GM23338 (cell line): ENCODE measurements at regions not wholly inside any gene's neighbourhood (a gene's known extent, or its start where the extent isn't known, plus 50 kb on each side); places are given as distances from the start of the nearest gene placed in this dataset.

Experiments
- ATAC-seq: fragments of 200-7000 bp; cut with Tn5 transposase; 3 replicates; pipeline ENCODE4 v1.9.1; 2020
- DNase-seq: peaks from one replicate; pipeline ENCODE4 v3.0.0-alpha.2; 2015; ENCODE audit warnings: low spot score
- H2AFZ ChIP-seq: fragments of 200-600 bp; sonication (generic); 2 replicates; pipeline ENCODE4 v1.8.0; 2016; ENCODE audit warnings: antibody characterized with exemption, mild to moderate bottlenecking, moderate library complexity
- H3F3A ChIP-seq: fragments of 200-600 bp; sonication (generic); replicated peaks from 2 replicates; pipeline ENCODE4 v1.8.0; 2017; ENCODE audit warnings: antibody characterized with exemption, mixed run types, low read depth
- H3K27ac ChIP-seq: fragments of 200-600 bp; sonication (generic); 2 replicates; pipeline ENCODE4 v1.6.1; 2016; ENCODE audit warnings: low read depth
- H3K27me3 ChIP-seq: fragments of 200-600 bp; sonication (generic); 2 replicates; pipeline ENCODE4 v1.8.0; 2016; ENCODE audit warnings: mild to moderate bottlenecking, mixed run types, moderate library complexity; ENCODE audit not compliant: insufficient read depth
- H3K36me3 ChIP-seq: fragments of 200-600 bp; sonication (generic); 2 replicates; pipeline ENCODE4 v1.8.0; 2016; ENCODE audit warnings: mild to moderate bottlenecking; ENCODE audit not compliant: insufficient read depth
- H3K4me1 ChIP-seq: fragments of 200-600 bp; sonication (generic); 2 replicates; pipeline ENCODE4 v1.8.0; 2016; ENCODE audit warnings: mild to moderate bottlenecking, moderate library complexity; ENCODE audit not compliant: insufficient read depth
- H3K4me2 ChIP-seq: fragments of 200-600 bp; sonication (generic); 2 replicates; pipeline ENCODE4 v1.7.1; 2017; ENCODE audit warnings: mixed run types
- H3K4me3 ChIP-seq: fragments of 200-600 bp; sonication (generic); 2 replicates; pipeline ENCODE4 v1.6.1; 2016; ENCODE audit warnings: mixed run types
- H3K79me2 ChIP-seq: fragments of 200-600 bp; sonication (generic); replicated peaks from 2 replicates; pipeline ENCODE4 v1.8.0; 2017; ENCODE audit warnings: mild to moderate bottlenecking; ENCODE audit not compliant: insufficient read depth
- H3K9me2 ChIP-seq: fragments of 200-600 bp; sonication (generic); 2 replicates; pipeline ENCODE4 v1.8.0; 2017; ENCODE audit not compliant: insufficient read depth
- H4K20me1 ChIP-seq: fragments of 200-600 bp; sonication (generic); replicated peaks from 2 replicates; pipeline ENCODE4 v1.8.0; 2017; ENCODE audit warnings: mild to moderate bottlenecking; ENCODE audit not compliant: insufficient read depth
- H3K27ac Mint-ChIP-seq: 2 replicates; pipeline ENCODE4 v1.8.0; 2020; ENCODE audit warnings: inconsistent platforms, mild to moderate bottlenecking, moderate library complexity, mixed read lengths
- H3K27me3 Mint-ChIP-seq: 3 replicates; pipeline ENCODE4 v1.8.0; 2022; ENCODE audit warnings: low read depth, mild to moderate bottlenecking, moderate library complexity, mixed read lengths, inconsistent platforms; ENCODE audit not compliant: insufficient read depth, poor library complexity
- H3K36me3 Mint-ChIP-seq: 3 replicates; pipeline ENCODE4 v1.8.0; 2021; ENCODE audit warnings: low read depth, mild to moderate bottlenecking, inconsistent platforms, moderate library complexity, mixed read lengths
- H3K4me1 Mint-ChIP-seq: 3 replicates; pipeline ENCODE4 v1.8.0; 2020; ENCODE audit warnings: mild to moderate bottlenecking, inconsistent platforms, mixed read lengths
- H3K4me3 Mint-ChIP-seq: 3 replicates; pipeline ENCODE4 v1.8.0; 2021; ENCODE audit warnings: moderate library complexity, mild to moderate bottlenecking, inconsistent platforms, mixed read lengths
- H3K9me3 Mint-ChIP-seq: 3 replicates; pipeline ENCODE4 v1.8.0; 2020; ENCODE audit warnings: moderate library complexity, mild to moderate bottlenecking, inconsistent platforms, mixed read lengths
- CREB1 ChIP-seq: fragments of 250-450 bp; sonication (Bioruptor Pico); IDR thresholded peaks from 2 replicates; pipeline ENCODE4 v1.5.0; 2020; ENCODE audit warnings: low read depth, mild to moderate bottlenecking, moderate library complexity
- EZH2 ChIP-seq: fragments of 200-600 bp; sonication (generic); IDR thresholded peaks from one replicate; pipeline ENCODE4 v1.8.0; 2017; ENCODE audit warnings: antibody characterized with exemption, mild to moderate bottlenecking, low read depth; ENCODE audit not compliant: unreplicated experiment
- EZH2phosphoT487 ChIP-seq: fragments of 200-600 bp; sonication (generic); IDR thresholded peaks from one replicate; pipeline ENCODE4 v1.8.1; 2018; ENCODE audit warnings: antibody characterized with exemption; ENCODE audit not compliant: unreplicated experiment
- JUNB ChIP-seq: IDR thresholded peaks from one replicate; pipeline ENCODE4 v1.6.1; 2016; ENCODE audit warnings: antibody characterized with exemption; ENCODE audit not compliant: unreplicated experiment
- NANOG ChIP-seq: IDR thresholded peaks from 2 replicates; pipeline ENCODE4 v1.6.1; 2016; ENCODE audit warnings: antibody characterized with exemption, borderline replicate concordance
- POLR2AphosphoS5 ChIP-seq: IDR thresholded peaks from 2 replicates; pipeline ENCODE4 v1.6.1; 2016; ENCODE audit warnings: antibody characterized with exemption, low read depth
- STAT1 ChIP-seq: IDR thresholded peaks from one replicate; pipeline ENCODE4 v1.6.1; 2016; ENCODE audit warnings: antibody characterized with exemption; ENCODE audit not compliant: unreplicated experiment
- ZNF114 ChIP-seq: fragments of 250-450 bp; sonication (Bioruptor Pico); IDR thresholded peaks from 2 replicates; pipeline ENCODE4 v1.5.0; 2020; ENCODE audit warnings: mild to moderate bottlenecking, moderate library complexity
- ZNF331 ChIP-seq: fragments of 250-450 bp; sonication (Bioruptor Pico); IDR thresholded peaks from 2 replicates; pipeline ENCODE4 v1.5.0; 2020; ENCODE audit warnings: low read depth, mild to moderate bottlenecking, moderate library complexity
- TF ChIP-seq, protein P1 (sequence below), 2 experiments: fragments of 200-600 bp in 1 of 2; sonication (generic) in 1 of 2; conservative IDR thresholded peaks; 2 replicates each; pipeline versions ENCODE4 v1.5.1 to v1.6.1; 2016 to 2017; ENCODE audit warnings: antibody characterized with exemption in 2 of 2, low read depth in 2 of 2, mild to moderate bottlenecking in 2 of 2, moderate library complexity in 1 of 2
- TF ChIP-seq, protein P2 (sequence below): fragments of 250-450 bp; sonication (Bioruptor Pico); IDR thresholded peaks from 2 replicates; pipeline ENCODE4 v1.5.0; 2020; ENCODE audit warnings: mild to moderate bottlenecking, moderate library complexity
- TF ChIP-seq, protein P3 (sequence below): IDR thresholded peaks from one replicate; pipeline ENCODE4 v1.6.1; 2018; ENCODE audit warnings: antibody characterized with exemption; ENCODE audit not compliant: unreplicated experiment
- TF ChIP-seq, protein P4 (sequence below): IDR thresholded peaks from 2 replicates; pipeline ENCODE4 v1.6.1; 2016; ENCODE audit warnings: antibody characterized with exemption

DNA sequence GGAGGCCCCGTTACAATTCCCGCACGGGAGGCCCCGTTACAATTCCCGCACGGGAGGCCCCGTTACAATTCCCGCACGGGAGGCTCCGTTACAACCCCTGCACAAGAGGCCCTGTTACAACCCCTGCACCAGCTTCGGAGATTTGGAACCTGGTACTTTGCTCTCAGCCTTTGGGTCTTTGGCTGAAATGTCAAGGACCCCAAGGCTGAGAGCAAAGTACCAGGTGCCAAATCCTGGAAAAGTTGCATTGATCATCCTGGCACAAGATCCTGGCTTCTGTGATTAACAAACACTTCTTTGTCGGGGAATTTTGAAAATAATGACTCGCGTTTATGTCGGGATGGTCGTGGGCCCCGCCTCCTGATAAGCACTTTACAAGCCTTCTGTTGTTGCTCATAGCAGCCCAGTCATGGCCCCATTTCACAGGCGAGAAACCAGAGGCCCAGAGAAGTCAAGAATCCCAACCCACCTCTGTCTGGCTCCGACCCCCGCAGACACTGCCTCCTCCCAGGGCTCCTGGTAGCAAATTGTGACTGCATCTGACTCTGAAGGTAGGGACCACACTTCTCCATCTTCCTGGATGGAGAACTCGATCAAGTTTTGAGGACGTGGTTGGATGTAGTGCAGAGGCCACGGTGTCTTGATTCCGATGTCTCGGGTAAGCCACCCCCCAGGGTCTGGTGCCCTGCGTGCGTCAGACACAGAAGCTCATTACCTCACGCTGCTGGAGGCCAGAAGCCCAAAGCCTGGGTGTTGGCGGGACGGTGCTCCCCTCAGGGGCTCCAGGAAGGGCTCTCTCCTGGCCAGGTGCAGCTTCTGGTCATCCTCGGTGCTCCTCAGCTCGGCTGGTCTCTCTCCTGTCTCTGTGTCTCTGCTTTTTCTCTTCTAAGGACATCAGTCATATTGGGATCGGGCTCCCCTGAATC, 60.3 kb downstream of the ADRA2C start:
- Histone ChIP-seq H3F3A (no peaks in the 10 kb centered on the region), H3K27ac (no peak overlapping the region), H3K79me2 (no peaks in the 10 kb centered on the region), H3K4me1 (0 out of 2 replicates have a peak, but pooled peaks cover 12% of the 10 kb centered on the region), H2AFZ (no peak overlapping the region), H3K4me3 (no peak overlapping the region), H3K4me2 (no peak overlapping the region), H3K9me2 (no peaks in the 10 kb centered on the region), H3K27me3 (no peaks in the 10 kb centered on the region), H4K20me1 (no peaks in the 10 kb centered on the region), H3K36me3 (no peaks in the 10 kb centered on the region)
- no peaks in the 10 kb centered on the region; the same call in 2 of the 3 replicates for H3K9me3 Mint-ChIP-seq
- peaks cover 30% of the 10 kb centered on the region for H3K27me3 Mint-ChIP-seq
- no peak for ATAC-seq
- no peak for DNase-seq
- no peak for TF ChIP-seq ZNF331 (CRISPR knock-in tag)
- TF ChIP-seq EZH2phosphoT487, result no peak
- TF ChIP-seq JUNB, result no peak
- TF ChIP-seq CREB1, result no peak
- TF ChIP-seq, protein P1, sequence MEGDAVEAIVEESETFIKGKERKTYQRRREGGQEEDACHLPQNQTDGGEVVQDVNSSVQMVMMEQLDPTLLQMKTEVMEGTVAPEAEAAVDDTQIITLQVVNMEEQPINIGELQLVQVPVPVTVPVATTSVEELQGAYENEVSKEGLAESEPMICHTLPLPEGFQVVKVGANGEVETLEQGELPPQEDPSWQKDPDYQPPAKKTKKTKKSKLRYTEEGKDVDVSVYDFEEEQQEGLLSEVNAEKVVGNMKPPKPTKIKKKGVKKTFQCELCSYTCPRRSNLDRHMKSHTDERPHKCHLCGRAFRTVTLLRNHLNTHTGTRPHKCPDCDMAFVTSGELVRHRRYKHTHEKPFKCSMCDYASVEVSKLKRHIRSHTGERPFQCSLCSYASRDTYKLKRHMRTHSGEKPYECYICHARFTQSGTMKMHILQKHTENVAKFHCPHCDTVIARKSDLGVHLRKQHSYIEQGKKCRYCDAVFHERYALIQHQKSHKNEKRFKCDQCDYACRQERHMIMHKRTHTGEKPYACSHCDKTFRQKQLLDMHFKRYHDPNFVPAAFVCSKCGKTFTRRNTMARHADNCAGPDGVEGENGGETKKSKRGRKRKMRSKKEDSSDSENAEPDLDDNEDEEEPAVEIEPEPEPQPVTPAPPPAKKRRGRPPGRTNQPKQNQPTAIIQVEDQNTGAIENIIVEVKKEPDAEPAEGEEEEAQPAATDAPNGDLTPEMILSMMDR (conservative IDR thresholded peaks at IDR 0.05; ENCODE audit: low read depth in 2 of 2), result no peak
- TF ChIP-seq STAT1, result no peak
- TF ChIP-seq NANOG, result no peak
- TF ChIP-seq, protein P2, sequence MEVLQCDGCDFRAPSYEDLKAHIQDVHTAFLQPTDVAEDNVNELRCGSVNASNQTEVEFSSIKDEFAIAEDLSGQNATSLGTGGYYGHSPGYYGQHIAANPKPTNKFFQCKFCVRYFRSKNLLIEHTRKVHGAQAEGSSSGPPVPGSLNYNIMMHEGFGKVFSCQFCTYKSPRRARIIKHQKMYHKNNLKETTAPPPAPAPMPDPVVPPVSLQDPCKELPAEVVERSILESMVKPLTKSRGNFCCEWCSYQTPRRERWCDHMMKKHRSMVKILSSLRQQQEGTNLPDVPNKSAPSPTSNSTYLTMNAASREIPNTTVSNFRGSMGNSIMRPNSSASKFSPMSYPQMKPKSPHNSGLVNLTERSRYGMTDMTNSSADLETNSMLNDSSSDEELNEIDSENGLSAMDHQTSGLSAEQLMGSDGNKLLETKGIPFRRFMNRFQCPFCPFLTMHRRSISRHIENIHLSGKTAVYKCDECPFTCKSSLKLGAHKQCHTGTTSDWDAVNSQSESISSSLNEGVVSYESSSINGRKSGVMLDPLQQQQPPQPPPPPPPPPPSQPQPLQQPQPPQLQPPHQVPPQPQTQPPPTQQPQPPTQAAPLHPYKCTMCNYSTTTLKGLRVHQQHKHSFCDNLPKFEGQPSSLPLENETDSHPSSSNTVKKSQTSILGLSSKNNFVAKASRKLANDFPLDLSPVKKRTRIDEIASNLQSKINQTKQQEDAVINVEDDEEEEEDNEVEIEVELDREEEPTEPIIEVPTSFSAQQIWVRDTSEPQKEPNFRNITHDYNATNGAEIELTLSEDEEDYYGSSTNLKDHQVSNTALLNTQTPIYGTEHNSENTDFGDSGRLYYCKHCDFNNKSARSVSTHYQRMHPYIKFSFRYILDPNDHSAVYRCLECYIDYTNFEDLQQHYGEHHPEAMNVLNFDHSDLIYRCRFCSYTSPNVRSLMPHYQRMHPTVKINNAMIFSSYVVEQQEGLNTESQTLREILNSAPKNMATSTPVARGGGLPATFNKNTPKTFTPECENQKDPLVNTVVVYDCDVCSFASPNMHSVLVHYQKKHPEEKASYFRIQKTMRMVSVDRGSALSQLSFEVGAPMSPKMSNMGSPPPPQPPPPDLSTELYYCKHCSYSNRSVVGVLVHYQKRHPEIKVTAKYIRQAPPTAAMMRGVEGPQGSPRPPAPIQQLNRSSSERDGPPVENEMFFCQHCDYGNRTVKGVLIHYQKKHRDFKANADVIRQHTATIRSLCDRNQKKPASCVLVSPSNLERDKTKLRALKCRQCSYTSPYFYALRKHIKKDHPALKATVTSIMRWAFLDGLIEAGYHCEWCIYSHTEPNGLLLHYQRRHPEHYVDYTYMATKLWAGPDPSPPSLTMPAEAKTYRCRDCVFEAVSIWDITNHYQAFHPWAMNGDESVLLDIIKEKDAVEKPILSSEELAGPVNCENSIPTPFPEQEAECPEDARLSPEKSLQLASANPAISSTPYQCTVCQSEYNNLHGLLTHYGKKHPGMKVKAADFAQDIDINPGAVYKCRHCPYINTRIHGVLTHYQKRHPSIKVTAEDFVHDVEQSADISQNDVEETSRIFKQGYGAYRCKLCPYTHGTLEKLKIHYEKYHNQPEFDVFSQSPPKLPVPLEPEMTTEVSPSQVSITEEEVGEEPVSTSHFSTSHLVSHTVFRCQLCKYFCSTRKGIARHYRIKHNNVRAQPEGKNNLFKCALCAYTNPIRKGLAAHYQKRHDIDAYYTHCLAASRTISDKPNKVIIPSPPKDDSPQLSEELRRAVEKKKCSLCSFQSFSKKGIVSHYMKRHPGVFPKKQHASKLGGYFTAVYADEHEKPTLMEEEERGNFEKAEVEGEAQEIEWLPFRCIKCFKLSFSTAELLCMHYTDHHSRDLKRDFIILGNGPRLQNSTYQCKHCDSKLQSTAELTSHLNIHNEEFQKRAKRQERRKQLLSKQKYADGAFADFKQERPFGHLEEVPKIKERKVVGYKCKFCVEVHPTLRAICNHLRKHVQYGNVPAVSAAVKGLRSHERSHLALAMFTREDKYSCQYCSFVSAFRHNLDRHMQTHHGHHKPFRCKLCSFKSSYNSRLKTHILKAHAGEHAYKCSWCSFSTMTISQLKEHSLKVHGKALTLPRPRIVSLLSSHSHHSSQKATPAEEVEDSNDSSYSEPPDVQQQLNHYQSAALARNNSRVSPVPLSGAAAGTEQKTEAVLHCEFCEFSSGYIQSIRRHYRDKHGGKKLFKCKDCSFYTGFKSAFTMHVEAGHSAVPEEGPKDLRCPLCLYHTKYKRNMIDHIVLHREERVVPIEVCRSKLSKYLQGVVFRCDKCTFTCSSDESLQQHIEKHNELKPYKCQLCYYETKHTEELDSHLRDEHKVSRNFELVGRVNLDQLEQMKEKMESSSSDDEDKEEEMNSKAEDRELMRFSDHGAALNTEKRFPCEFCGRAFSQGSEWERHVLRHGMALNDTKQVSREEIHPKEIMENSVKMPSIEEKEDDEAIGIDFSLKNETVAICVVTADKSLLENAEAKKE (CRISPR knock-in tag), result no peak
- TF ChIP-seq EZH2, result no peak
- TF ChIP-seq ZNF114 (CRISPR knock-in tag), result no peak
- TF ChIP-seq, protein P3, sequence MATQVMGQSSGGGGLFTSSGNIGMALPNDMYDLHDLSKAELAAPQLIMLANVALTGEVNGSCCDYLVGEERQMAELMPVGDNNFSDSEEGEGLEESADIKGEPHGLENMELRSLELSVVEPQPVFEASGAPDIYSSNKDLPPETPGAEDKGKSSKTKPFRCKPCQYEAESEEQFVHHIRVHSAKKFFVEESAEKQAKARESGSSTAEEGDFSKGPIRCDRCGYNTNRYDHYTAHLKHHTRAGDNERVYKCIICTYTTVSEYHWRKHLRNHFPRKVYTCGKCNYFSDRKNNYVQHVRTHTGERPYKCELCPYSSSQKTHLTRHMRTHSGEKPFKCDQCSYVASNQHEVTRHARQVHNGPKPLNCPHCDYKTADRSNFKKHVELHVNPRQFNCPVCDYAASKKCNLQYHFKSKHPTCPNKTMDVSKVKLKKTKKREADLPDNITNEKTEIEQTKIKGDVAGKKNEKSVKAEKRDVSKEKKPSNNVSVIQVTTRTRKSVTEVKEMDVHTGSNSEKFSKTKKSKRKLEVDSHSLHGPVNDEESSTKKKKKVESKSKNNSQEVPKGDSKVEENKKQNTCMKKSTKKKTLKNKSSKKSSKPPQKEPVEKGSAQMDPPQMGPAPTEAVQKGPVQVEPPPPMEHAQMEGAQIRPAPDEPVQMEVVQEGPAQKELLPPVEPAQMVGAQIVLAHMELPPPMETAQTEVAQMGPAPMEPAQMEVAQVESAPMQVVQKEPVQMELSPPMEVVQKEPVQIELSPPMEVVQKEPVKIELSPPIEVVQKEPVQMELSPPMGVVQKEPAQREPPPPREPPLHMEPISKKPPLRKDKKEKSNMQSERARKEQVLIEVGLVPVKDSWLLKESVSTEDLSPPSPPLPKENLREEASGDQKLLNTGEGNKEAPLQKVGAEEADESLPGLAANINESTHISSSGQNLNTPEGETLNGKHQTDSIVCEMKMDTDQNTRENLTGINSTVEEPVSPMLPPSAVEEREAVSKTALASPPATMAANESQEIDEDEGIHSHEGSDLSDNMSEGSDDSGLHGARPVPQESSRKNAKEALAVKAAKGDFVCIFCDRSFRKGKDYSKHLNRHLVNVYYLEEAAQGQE, result no peak
- TF ChIP-seq, protein P4, sequence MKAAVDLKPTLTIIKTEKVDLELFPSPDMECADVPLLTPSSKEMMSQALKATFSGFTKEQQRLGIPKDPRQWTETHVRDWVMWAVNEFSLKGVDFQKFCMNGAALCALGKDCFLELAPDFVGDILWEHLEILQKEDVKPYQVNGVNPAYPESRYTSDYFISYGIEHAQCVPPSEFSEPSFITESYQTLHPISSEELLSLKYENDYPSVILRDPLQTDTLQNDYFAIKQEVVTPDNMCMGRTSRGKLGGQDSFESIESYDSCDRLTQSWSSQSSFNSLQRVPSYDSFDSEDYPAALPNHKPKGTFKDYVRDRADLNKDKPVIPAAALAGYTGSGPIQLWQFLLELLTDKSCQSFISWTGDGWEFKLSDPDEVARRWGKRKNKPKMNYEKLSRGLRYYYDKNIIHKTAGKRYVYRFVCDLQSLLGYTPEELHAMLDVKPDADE, result no peak
- TF ChIP-seq POLR2AphosphoS5, result no peak
- peaks cover 29% of the 10 kb centered on the region for H3K4me1 Mint-ChIP-seq
- H3K36me3 Mint-ChIP-seq, result no peaks in the 10 kb centered on the region; the same call in 2 of the 3 replicates
- H3K4me3 Mint-ChIP-seq, result no peak overlapping the region
- no peak overlapping the region for H3K27ac Mint-ChIP-seq
